Endothelial cell (in vitro differentiated cells): ENCODE measurements at regions not wholly inside any gene's neighbourhood (a gene's known extent, or its start where the extent isn't known, plus 50 kb on each side); places are given as distances from the start of the nearest gene placed in this dataset.
A peak's percentile ranks its signal among the peaks of the same experiment; 100 is the strongest.
"Not testable (repeated sequence)": the region's sequence is repeated elsewhere in the genome, so short reads cannot be mapped to it uniquely, and the experiment has no call there.

ENCODE experiments used
- DNase-seq: peaks from one replicate; pipeline ENCODE4 v3.0.0; 2021; ENCODE audit warnings: low spot score
- H3K27ac Mint-ChIP-seq: one replicate; pipeline ENCODE4 v1.8.0; 2021; ENCODE audit warnings: mixed read lengths, inconsistent platforms; ENCODE audit not compliant: unreplicated experiment
- H3K27me3 Mint-ChIP-seq: one replicate; pipeline ENCODE4 v1.8.0; 2021; ENCODE audit warnings: mild to moderate bottlenecking, moderate library complexity, mixed read lengths, inconsistent platforms; ENCODE audit not compliant: unreplicated experiment
- H3K36me3 Mint-ChIP-seq: one replicate; pipeline ENCODE4 v1.8.0; 2021; ENCODE audit warnings: mild to moderate bottlenecking, low read depth, mixed read lengths, inconsistent platforms; ENCODE audit not compliant: unreplicated experiment
- H3K4me1 Mint-ChIP-seq: one replicate; pipeline ENCODE4 v1.8.0; 2021; ENCODE audit warnings: mild to moderate bottlenecking, mixed read lengths, inconsistent platforms; ENCODE audit not compliant: unreplicated experiment
- H3K4me3 Mint-ChIP-seq: one replicate; pipeline ENCODE4 v1.8.0; 2021; ENCODE audit warnings: mild to moderate bottlenecking, mixed read lengths, inconsistent platforms; ENCODE audit not compliant: unreplicated experiment
- H3K9me3 Mint-ChIP-seq: one replicate; pipeline ENCODE4 v1.8.0; 2021; ENCODE audit warnings: mixed read lengths, inconsistent platforms; ENCODE audit not compliant: unreplicated experiment
- CTCF ChIP-seq: fragments of 200-600 bp; sonication (generic); IDR thresholded peaks from one replicate; pipeline ENCODE4 v1.5.0; 2021; ENCODE audit warnings: antibody characterized with exemption; ENCODE audit not compliant: unreplicated experiment

DNA sequence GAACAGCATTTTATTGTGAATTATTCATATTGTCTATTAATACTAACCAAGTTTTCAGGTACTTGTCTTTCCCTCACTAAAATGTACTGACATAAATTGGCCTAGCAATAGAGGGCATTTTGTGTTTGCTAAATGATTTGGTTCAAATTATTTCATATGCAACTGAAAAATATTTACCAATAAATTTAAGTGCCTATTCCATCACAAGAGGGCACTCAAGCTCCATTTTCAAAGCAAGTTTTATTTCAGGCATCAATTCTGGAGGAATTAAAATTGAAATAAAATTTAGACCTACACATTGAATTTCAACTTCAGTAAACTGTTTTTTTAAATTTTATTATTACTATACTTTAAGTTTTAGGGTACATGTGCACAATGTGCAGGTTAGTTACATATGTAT is 114.3 kb upstream of the SYNCRIP start:
- no peaks in the 10 kb centered on the region for H3K9me3 Mint-ChIP-seq
- H3K4me1 Mint-ChIP-seq, result no peaks in the 10 kb centered on the region
- H3K27ac Mint-ChIP-seq, result no peak overlapping the region
- H3K36me3 Mint-ChIP-seq, result no peaks in the 10 kb centered on the region
- no peak overlapping the region for H3K4me3 Mint-ChIP-seq
- no peaks in the 10 kb centered on the region for H3K27me3 Mint-ChIP-seq
- no peak for DNase-seq
- TF ChIP-seq CTCF, result peak; percentile 45

DNA sequence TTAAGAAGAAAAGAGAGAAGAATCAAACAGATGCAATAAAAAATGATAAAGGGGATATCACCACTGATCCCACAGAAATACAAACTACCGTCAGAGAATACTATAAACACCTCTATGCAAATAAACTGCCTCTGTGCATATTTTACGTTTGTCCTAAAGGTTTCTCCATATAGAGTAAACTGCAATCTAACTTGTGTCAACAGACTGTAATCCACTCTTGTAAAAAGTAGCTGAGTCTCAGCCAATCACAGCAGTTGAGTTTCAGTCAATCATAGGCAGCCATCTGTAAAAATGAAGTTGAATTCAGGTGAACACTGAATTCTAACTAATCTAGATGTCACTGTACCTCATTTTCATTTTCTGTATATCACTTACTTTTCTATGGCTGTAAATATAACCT is 112.2 kb upstream of the SYNCRIP start:
- H3K4me1 Mint-ChIP-seq, result no peaks in the 10 kb centered on the region
- H3K36me3 Mint-ChIP-seq, result no peaks in the 10 kb centered on the region
- TF ChIP-seq CTCF, result no peak
- no peak for DNase-seq
- no peak overlapping the region for H3K27ac Mint-ChIP-seq
- H3K27me3 Mint-ChIP-seq, result no peaks in the 10 kb centered on the region
- no peak overlapping the region for H3K4me3 Mint-ChIP-seq
- no peaks in the 10 kb centered on the region for H3K9me3 Mint-ChIP-seq

- H3K36me3 Mint-ChIP-seq, result no peaks in the 10 kb centered on the region
- H3K27me3 Mint-ChIP-seq, result no peaks in the 10 kb centered on the region
- no peak overlapping the region for H3K4me3 Mint-ChIP-seq
- H3K27ac Mint-ChIP-seq, result no peak overlapping the region
- no peak for TF ChIP-seq CTCF
- DNase-seq, result no peak
- H3K4me1 Mint-ChIP-seq, result no peaks in the 10 kb centered on the region
- H3K9me3 Mint-ChIP-seq, result no peaks in the 10 kb centered on the region
Observed at GRCh38 chr6:85752602-85753001, 109.9 kb upstream of the SYNCRIP start.

DNA sequence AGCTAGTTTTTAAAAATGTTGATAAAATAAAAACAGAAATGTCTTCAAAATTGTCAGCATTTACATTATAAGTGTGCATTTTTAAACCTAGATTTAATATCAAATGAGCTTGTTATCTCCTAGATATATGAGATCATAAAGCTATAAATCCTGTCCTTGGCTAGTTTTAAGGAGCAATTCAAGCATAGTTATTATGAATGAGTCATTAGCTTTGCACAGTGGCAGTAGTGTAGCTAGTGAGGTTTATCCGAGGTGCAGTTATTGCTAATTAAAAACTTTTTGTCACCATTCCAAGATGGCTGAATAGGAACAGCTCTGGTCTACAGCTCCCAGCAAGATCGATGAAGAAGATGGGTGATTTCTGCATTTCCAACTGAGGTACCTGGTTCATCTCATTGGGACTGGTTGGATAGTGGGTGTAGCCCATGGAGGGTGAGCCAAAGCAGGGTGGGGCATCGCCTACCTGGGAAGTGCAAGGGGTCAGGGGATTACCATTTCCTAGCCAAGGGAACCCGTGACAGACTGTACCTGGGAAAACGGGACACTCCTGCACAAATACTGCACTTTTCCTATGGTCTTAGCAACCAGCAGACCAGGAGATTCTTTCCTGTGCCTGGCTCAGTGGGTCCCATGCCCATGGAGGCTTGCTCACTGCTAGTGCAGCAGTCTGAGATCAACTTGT is 108.8 kb upstream of the SYNCRIP start:
- H3K27ac Mint-ChIP-seq, result no peak overlapping the region
- no peaks in the 10 kb centered on the region for H3K4me1 Mint-ChIP-seq
- DNase-seq, result no peak
- H3K27me3 Mint-ChIP-seq, result no peaks in the 10 kb centered on the region
- H3K36me3 Mint-ChIP-seq, result no peaks in the 10 kb centered on the region
- TF ChIP-seq CTCF, result no peak
- H3K9me3 Mint-ChIP-seq, result no peaks in the 10 kb centered on the region
- H3K4me3 Mint-ChIP-seq, result no peak overlapping the region

DNA sequence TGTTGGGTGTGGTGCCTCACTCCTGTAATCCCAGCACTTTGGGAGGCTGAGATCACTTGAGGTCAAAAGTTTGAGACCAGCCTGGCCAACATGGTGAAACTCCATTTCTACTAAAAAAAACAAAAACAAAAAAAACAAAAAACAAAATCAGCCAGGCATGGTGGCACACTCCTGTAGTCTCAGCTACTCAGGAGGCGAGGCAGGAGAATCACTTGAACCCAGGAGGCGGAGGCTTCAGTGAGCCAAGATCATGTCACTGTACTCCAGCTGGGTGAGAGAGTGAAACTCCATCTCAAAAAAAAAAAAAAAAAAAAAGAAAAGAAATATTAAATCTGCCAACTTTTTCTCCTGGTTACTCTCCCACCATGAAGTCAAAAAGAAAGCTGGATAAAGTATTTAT is 107.5 kb upstream of the SYNCRIP start:
- H3K4me3 Mint-ChIP-seq, H3K27me3 Mint-ChIP-seq, H3K36me3 Mint-ChIP-seq, H3K27ac Mint-ChIP-seq, H3K4me1 Mint-ChIP-seq, H3K9me3 Mint-ChIP-seq, DNase-seq: not testable (repeated sequence)

- Mint-ChIP-seq H3K9me3 (no peaks in the 10 kb centered on the region), H3K4me3 (no peak overlapping the region), H3K4me1 (no peaks in the 10 kb centered on the region), H3K36me3 (no peaks in the 10 kb centered on the region), H3K27me3 (no peaks in the 10 kb centered on the region), H3K27ac (no peak overlapping the region)
- no peak for DNase-seq
- TF ChIP-seq CTCF, result no peak
Observed at GRCh38 chr6:85749236-85749635, 106.5 kb upstream of the SYNCRIP start.
